CD14-positive monocyte (primary cell): ENCODE measurements at regions not wholly inside any gene's neighbourhood (a gene's known extent, or its start where the extent isn't known, plus 50 kb on each side); places are given as distances from the start of the nearest gene placed in this dataset.

ENCODE experiments used
- DNase-seq, 3 donors: peaks; one replicate each; pipeline ENCODE4 v3.0.0-alpha.2; 2011 to 2022
- H2AFZ ChIP-seq: 2 replicates; pipeline ENCODE4 v1.6.0; 2012; ENCODE audit warnings: mild to moderate bottlenecking, low read depth, low read length, inconsistent platforms; ENCODE audit not compliant: insufficient read depth, poor library complexity, severe bottlenecking
- H3K27ac ChIP-seq, 2 donors: 1 replicate in 1 of 2; 2 replicates in 1 of 2; pipeline ENCODE4 v1.5.1; 2012 to 2013; ENCODE audit warnings: low read length in 2 of 2, control low read depth in 1 of 2, inconsistent platforms in 1 of 2, low read depth in 1 of 2, mild to moderate bottlenecking in 1 of 2
- H3K27me3 ChIP-seq, 2 donors: one replicate each; pipeline versions ENCODE4 v1.6.0 to v1.6.1; 2011 to 2013; ENCODE audit warnings: low read length in 2 of 2; ENCODE audit not compliant: control insufficient read depth in 2 of 2, insufficient read depth in 2 of 2
- H3K36me3 ChIP-seq, 2 donors: replicated peaks in 1 of 2; 1 replicate in 1 of 2; 2 replicates in 1 of 2; pipeline versions ENCODE4 v1.5.1 to v1.6.1; 2012 to 2013; ENCODE audit warnings: low read length in 2 of 2, control low read depth in 1 of 2, inconsistent platforms in 1 of 2, mild to moderate bottlenecking in 1 of 2; ENCODE audit not compliant: insufficient read depth in 2 of 2, control insufficient read depth in 1 of 2
- H3K4me1 ChIP-seq, 2 donors: 1 replicate in 1 of 2; 2 replicates in 1 of 2; pipeline versions ENCODE4 v1.5.1 to v1.6.1; 2012 to 2013; ENCODE audit warnings: low read length in 2 of 2, control low read depth in 1 of 2, inconsistent platforms in 1 of 2, mild to moderate bottlenecking in 1 of 2, moderate library complexity in 1 of 2; ENCODE audit not compliant: insufficient read depth in 2 of 2, control insufficient read depth in 1 of 2
- H3K4me2 ChIP-seq: replicated peaks from 2 replicates; pipeline ENCODE3; 2012; ENCODE audit warnings: low read length, moderate library complexity, mild to moderate bottlenecking; ENCODE audit not compliant: poor library complexity, severe bottlenecking; ENCODE audit errors: extremely low read depth
- H3K4me3 ChIP-seq, 3 experiments: fragments of 200-600 bp in 1 of 3; sonication (generic) in 1 of 3; replicated peaks in 1 of 3; 1 replicate in 2 of 3; 2 replicates in 1 of 3; pipeline ENCODE4 v1.5.1; 2011 to 2013; ENCODE audit warnings: low read length in 3 of 3, mild to moderate bottlenecking in 3 of 3, control low read depth in 2 of 3, low read depth in 2 of 3, inconsistent platforms in 1 of 3, moderate library complexity in 1 of 3
- H3K79me2 ChIP-seq: 2 replicates; pipeline ENCODE4 v1.6.0; 2012; ENCODE audit warnings: mild to moderate bottlenecking, control low read depth, inconsistent platforms, low read length, moderate library complexity; ENCODE audit not compliant: insufficient read depth
- H3K9ac ChIP-seq: 2 replicates; pipeline ENCODE4 v1.6.0; 2017; ENCODE audit warnings: low read length, mild to moderate bottlenecking; ENCODE audit not compliant: insufficient read depth, poor library complexity, severe bottlenecking
- H3K9me3 ChIP-seq, 2 donors: replicated peaks in 1 of 2; 1 replicate in 1 of 2; 2 replicates in 1 of 2; pipeline versions ENCODE4 v1.5.1 to v1.6.1; 2012 to 2013; ENCODE audit warnings: low read length in 2 of 2, control low read depth in 1 of 2; ENCODE audit not compliant: control insufficient read depth in 1 of 2, insufficient read depth in 1 of 2
- H4K20me1 ChIP-seq: 2 replicates; pipeline ENCODE4 v1.6.0; 2012; ENCODE audit warnings: mild to moderate bottlenecking, low read length, control low read depth, moderate library complexity; ENCODE audit not compliant: insufficient read depth
- H3K27ac Mint-ChIP-seq, 7 donors: one replicate each; pipeline ENCODE4 v1.8.0; 2020; ENCODE audit warnings: mild to moderate bottlenecking in 7 of 7, mixed read lengths in 7 of 7, moderate library complexity in 6 of 7, inconsistent platforms in 2 of 7
- H3K27me3 Mint-ChIP-seq, 3 donors: one replicate each; pipeline ENCODE4 v1.8.0; 2021 to 2022; ENCODE audit warnings: low read depth in 3 of 3, mild to moderate bottlenecking in 3 of 3, mixed read lengths in 3 of 3, moderate library complexity in 3 of 3, inconsistent platforms in 1 of 3
- H3K36me3 Mint-ChIP-seq, 2 donors: one replicate each; pipeline ENCODE4 v1.8.0; 2020; ENCODE audit warnings: mixed read lengths in 2 of 2, inconsistent platforms in 1 of 2, mild to moderate bottlenecking in 1 of 2
- H3K4me1 Mint-ChIP-seq: one replicate; pipeline ENCODE4 v1.8.0; 2020; ENCODE audit warnings: mild to moderate bottlenecking, mixed read lengths
- H3K4me3 Mint-ChIP-seq, 2 donors: one replicate each; pipeline ENCODE4 v1.8.0; 2020; ENCODE audit warnings: mild to moderate bottlenecking in 2 of 2, mixed read lengths in 2 of 2, moderate library complexity in 1 of 2
- H3K9me3 Mint-ChIP-seq, 7 donors: one replicate each; pipeline ENCODE4 v1.8.0; 2020 to 2022; ENCODE audit warnings: mixed read lengths in 7 of 7, mild to moderate bottlenecking in 6 of 7, moderate library complexity in 6 of 7, inconsistent platforms in 2 of 7
- WGBS: methylation state at CpG from one replicate; pipeline ENCODE4 v1.1.5; 2013; ENCODE audit warnings: missing lambda C conversion rate; ENCODE audit not compliant: insufficient coverage; 5-methylcytosine and 5-hydroxymethylcytosine counted together
- intact Hi-C, 2 donors: fragments of 100-400 bp; cut with micrococcal nuclease; formaldehyde crosslinking; loops; one replicate each; pipeline versions ENCODE4 v1.15.0 to v1.15.1; 2023
- TF ChIP-seq, protein P1 (sequence below): fragments of 200-600 bp; IDR thresholded peaks from one replicate; pipeline ENCODE4 v1.8.0; 2022; ENCODE audit warnings: antibody characterized with exemption, mild to moderate bottlenecking

DNA sequence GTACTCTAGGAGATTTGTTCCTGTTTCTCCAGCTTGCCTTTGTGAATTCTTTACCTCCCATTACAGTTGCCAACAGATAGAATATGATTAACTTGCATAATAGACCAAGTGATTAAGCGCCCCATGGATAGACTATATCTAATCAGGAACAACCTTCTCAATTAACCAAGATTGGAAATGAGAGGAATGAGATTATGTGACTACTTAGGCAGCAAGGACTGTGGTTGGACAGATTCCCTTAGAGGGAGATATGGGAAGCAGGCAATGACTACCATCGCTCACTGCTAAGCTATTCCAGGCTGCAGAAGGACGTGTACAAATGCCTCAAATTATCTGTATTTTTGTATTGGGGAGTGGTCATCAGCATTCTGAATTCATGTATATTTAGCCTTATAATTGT is 278.1 kb upstream of the DAB2 start:
- no peak overlapping the region for H3K4me3 ChIP-seq
- TF ChIP-seq, protein P1, sequence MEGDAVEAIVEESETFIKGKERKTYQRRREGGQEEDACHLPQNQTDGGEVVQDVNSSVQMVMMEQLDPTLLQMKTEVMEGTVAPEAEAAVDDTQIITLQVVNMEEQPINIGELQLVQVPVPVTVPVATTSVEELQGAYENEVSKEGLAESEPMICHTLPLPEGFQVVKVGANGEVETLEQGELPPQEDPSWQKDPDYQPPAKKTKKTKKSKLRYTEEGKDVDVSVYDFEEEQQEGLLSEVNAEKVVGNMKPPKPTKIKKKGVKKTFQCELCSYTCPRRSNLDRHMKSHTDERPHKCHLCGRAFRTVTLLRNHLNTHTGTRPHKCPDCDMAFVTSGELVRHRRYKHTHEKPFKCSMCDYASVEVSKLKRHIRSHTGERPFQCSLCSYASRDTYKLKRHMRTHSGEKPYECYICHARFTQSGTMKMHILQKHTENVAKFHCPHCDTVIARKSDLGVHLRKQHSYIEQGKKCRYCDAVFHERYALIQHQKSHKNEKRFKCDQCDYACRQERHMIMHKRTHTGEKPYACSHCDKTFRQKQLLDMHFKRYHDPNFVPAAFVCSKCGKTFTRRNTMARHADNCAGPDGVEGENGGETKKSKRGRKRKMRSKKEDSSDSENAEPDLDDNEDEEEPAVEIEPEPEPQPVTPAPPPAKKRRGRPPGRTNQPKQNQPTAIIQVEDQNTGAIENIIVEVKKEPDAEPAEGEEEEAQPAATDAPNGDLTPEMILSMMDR = no peak
- Mint-ChIP-seq H3K27me3 (peaks cover 0 to 2% (median 0%) of the 10 kb centered on the region in 3 donors), H3K4me1 (no peaks in the 10 kb centered on the region), H3K4me3 (no peak overlapping the region), H3K9me3 (peaks cover 0 to 3% (median 0%) of the 10 kb centered on the region in 7 donors), H3K36me3 (no peaks in the 10 kb centered on the region), H3K27ac (no peak overlapping the region)
- no peaks in the 10 kb centered on the region for H4K20me1 ChIP-seq
- no peak overlapping the region for H3K27ac ChIP-seq
- no peak for DNase-seq
- intact Hi-C loops = no loop called here
- H2AFZ ChIP-seq = no peak overlapping the region
- no peaks in the 10 kb centered on the region for H3K36me3 ChIP-seq
- WGBS = no CpG with 5 or more reads among the region's 3 CpGs
- H3K4me1 ChIP-seq = no peaks in the 10 kb centered on the region
- no peaks in the 10 kb centered on the region for H3K27me3 ChIP-seq
- no peaks in the 10 kb centered on the region for H3K79me2 ChIP-seq
- H3K9ac ChIP-seq = no peak overlapping the region
- no peak overlapping the region for H3K4me2 ChIP-seq
- H3K9me3 ChIP-seq = no peaks in the 10 kb centered on the region

DNA sequence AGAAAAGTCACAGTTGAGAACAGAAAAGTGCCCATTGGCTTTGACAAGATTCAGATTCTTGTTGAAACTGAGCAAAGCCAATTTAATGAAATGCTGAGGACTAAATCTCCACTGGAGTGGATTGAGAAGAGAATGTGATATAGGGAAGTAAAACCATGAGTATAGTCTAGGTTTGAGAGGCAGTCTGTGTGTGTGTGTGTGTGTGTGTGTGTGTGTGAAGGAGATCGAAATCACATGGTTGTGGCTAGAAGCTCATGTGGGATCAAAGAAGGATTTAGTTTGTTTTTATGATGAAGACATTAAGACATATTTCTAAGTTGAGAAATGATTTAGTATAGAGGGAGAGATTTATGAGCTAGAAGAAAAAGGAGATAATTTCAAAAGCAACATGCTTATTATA is 275.7 kb upstream of the DAB2 start:
- intact Hi-C loops = no loop called here
- H3K36me3 Mint-ChIP-seq = no peaks in the 10 kb centered on the region
- Histone ChIP-seq H3K4me3 (no peak overlapping the region), H4K20me1 (no peaks in the 10 kb centered on the region), H3K9ac (no peak overlapping the region), H3K27ac (no peak overlapping the region), H3K4me2 (no peak overlapping the region), H3K36me3 (no peaks in the 10 kb centered on the region), H3K27me3 (no peaks in the 10 kb centered on the region), H3K79me2 (no peaks in the 10 kb centered on the region), H3K4me1 (no peaks in the 10 kb centered on the region), H2AFZ (no peak overlapping the region), H3K9me3 (no peaks in the 10 kb centered on the region)
- TF ChIP-seq, protein P1 = no peak
- H3K4me3 Mint-ChIP-seq = no peak overlapping the region
- H3K9me3 Mint-ChIP-seq = peaks cover 0 to 3% (median 0%) of the 10 kb centered on the region in 7 donors
- no peaks in the 10 kb centered on the region for H3K27me3 Mint-ChIP-seq
- H3K27ac Mint-ChIP-seq = no peak overlapping the region
- H3K4me1 Mint-ChIP-seq = no peaks in the 10 kb centered on the region
- no peak for DNase-seq
- no CpG with 5 or more reads among the region's 1 CpG for WGBS
